PFSK-1 (cell line): ENCODE measurements at regions not wholly inside any gene's neighbourhood (a gene's known extent, or its start where the extent isn't known, plus 50 kb on each side); places are given as distances from the start of the nearest gene placed in this dataset.

Experiments
- POLR2AphosphoS5 ChIP-seq: IDR thresholded peaks from 2 replicates; pipeline ENCODE4 v1.6.1; 2012; ENCODE audit warnings: low read depth, mild to moderate bottlenecking, control low read depth, low read length, moderate library complexity
- REST ChIP-seq, 2 experiments: IDR thresholded peaks; 2 replicates each; pipeline versions ENCODE4 v1.6.1 to v1.8.0; 2011 to 2012; ENCODE audit warnings: low read depth in 2 of 2, low read length in 2 of 2, control low read depth in 1 of 2, inconsistent platforms in 1 of 2, mild to moderate bottlenecking in 1 of 2, moderate library complexity in 1 of 2; ENCODE audit not compliant: insufficient read depth in 1 of 2
- TAF1 ChIP-seq: IDR thresholded peaks from 2 replicates; pipeline ENCODE4 v1.6.1; 2012; ENCODE audit warnings: low read length, control low read depth, borderline replicate concordance; ENCODE audit not compliant: insufficient read depth

GRCh38 chr1:114250683-114251572, 97.3 kb upstream of the SYT6 start:
- TF ChIP-seq REST (IDR thresholded peaks at IDR 0.05; ENCODE audit: insufficient read depth in 1 of 2, low read depth in 2 of 2, low read length in 2 of 2) (no peak), POLR2AphosphoS5 (no peak), TAF1 (no peak)
